Astrocyte of the cerebellum (primary cell): ENCODE measurements at regions not wholly inside any gene's neighbourhood (a gene's known extent, or its start where the extent isn't known, plus 50 kb on each side); places are given as distances from the start of the nearest gene placed in this dataset.

Experiments
- DNase-seq: peaks from one replicate; pipeline ENCODE4 v3.0.0-alpha.2; 2011; ENCODE audit warnings: low read depth
- H3K4me3 ChIP-seq: 2 replicates; pipeline ENCODE4 v1.5.1; 2011; ENCODE audit warnings: mild to moderate bottlenecking, low read depth, low read length, moderate library complexity
- CTCF ChIP-seq: IDR thresholded peaks from 2 replicates; pipeline ENCODE4 v1.5.1; 2012; ENCODE audit warnings: low read length, low read depth, moderate library complexity, mild to moderate bottlenecking; ENCODE audit errors: missing control alignments
- in situ Hi-C: cut with HindIII; loops from 2 replicates; pipeline ENCODE4 v1.10.0; 2017; ENCODE audit warnings: low sequenced_read_pairs

- in situ Hi-C loops: no loop called here
- H3K4me3 ChIP-seq: no peak overlapping the region
- DNase-seq: no peak
- TF ChIP-seq CTCF: no peak
These were observed 145.1 kb downstream of the ADRA2A start for GRCh38 chr10:111221682-111222480.

- no peak for TF ChIP-seq CTCF
- in situ Hi-C loops: no loop called here
- no peak overlapping the region for H3K4me3 ChIP-seq
- DNase-seq: no peak
These were observed 146.1 kb downstream of the ADRA2A start for GRCh38 chr10:111222961-111223360.

- no peak for TF ChIP-seq CTCF
- in situ Hi-C loops: no loop called here
- no peak overlapping the region for H3K4me3 ChIP-seq
- DNase-seq: no peak
These were observed 154.9 kb downstream of the ADRA2A start for GRCh38 chr10:111231779-111232178.

GRCh38 chr10:111233439-111233838 lies 156.6 kb downstream of the ADRA2A start:
- no peak for TF ChIP-seq CTCF
- in situ Hi-C loops: no loop called here
- no peak for DNase-seq
- H3K4me3 ChIP-seq: no peak overlapping the region

GRCh38 chr10:111234234-111234913 lies 157.5 kb downstream of the ADRA2A start:
- TF ChIP-seq CTCF: no peak
- H3K4me3 ChIP-seq: no peak overlapping the region
- DNase-seq: no peak
- in situ Hi-C loops: no loop called here

GRCh38 chr10:111234914-111235302 lies 158.1 kb downstream of the ADRA2A start:
- in situ Hi-C loops: no loop called here
- TF ChIP-seq CTCF: no peak
- no peak overlapping the region for H3K4me3 ChIP-seq
- no peak for DNase-seq
